Endodermal cell (in vitro differentiated cells): ENCODE measurements at regions not wholly inside any gene's neighbourhood (a gene's known extent, or its start where the extent isn't known, plus 50 kb on each side); places are given as distances from the start of the nearest gene placed in this dataset.
A peak's percentile ranks its signal among the peaks of the same experiment; 100 is the strongest.
"Not testable (repeated sequence)": the region's sequence is repeated elsewhere in the genome, so short reads cannot be mapped to it uniquely, and the experiment has no call there.

Experiments
- DNase-seq: peaks from one replicate; pipeline ENCODE4 v3.0.0-alpha.2; 2017
- H3K27ac ChIP-seq: 2 replicates; pipeline ENCODE4 v1.5.1; 2013; ENCODE audit warnings: mild to moderate bottlenecking, low read depth, low read length, moderate library complexity
- H3K27me3 ChIP-seq: 2 replicates; pipeline ENCODE4 v1.6.1; 2013; ENCODE audit warnings: mild to moderate bottlenecking, low read length, moderate library complexity; ENCODE audit not compliant: insufficient read depth, control insufficient read depth, poor library complexity, severe bottlenecking
- H3K36me3 ChIP-seq: 2 replicates; pipeline ENCODE4 v1.7.0; 2013; ENCODE audit warnings: mild to moderate bottlenecking, low read length, moderate library complexity; ENCODE audit not compliant: control insufficient read depth, insufficient read depth
- H3K4me1 ChIP-seq: one replicate; pipeline ENCODE4 v1.7.0; 2013; ENCODE audit warnings: low read length; ENCODE audit not compliant: control insufficient read depth, insufficient read depth
- H3K4me3 ChIP-seq: 2 replicates; pipeline ENCODE4 v1.5.1; 2013; ENCODE audit warnings: mild to moderate bottlenecking, low read length, moderate library complexity
- H3K9ac ChIP-seq: 2 replicates; pipeline ENCODE4 v1.6.1; 2013; ENCODE audit warnings: mild to moderate bottlenecking, low read length, moderate library complexity; ENCODE audit not compliant: poor library complexity, severe bottlenecking; ENCODE audit errors: extremely low read depth
- H3K9me3 ChIP-seq: 2 replicates; pipeline ENCODE4 v1.6.1; 2013; ENCODE audit warnings: mild to moderate bottlenecking, low read length, moderate library complexity; ENCODE audit not compliant: control insufficient read depth
- H3K27ac Mint-ChIP-seq: 2 replicates; pipeline ENCODE4 v1.8.0; 2020; ENCODE audit warnings: mixed read lengths
- H3K27me3 Mint-ChIP-seq: 2 replicates; pipeline ENCODE4 v1.8.0; 2021; ENCODE audit warnings: mild to moderate bottlenecking, mixed read lengths; ENCODE audit not compliant: insufficient read depth
- H3K36me3 Mint-ChIP-seq: 2 replicates; pipeline ENCODE4 v1.8.0; 2020; ENCODE audit warnings: low read depth, mixed read lengths
- H3K4me1 Mint-ChIP-seq: 2 replicates; pipeline ENCODE4 v1.8.0; 2020; ENCODE audit warnings: mixed read lengths
- H3K4me3 Mint-ChIP-seq: 2 replicates; pipeline ENCODE4 v1.8.0; 2020; ENCODE audit warnings: mild to moderate bottlenecking, moderate library complexity, mixed read lengths
- H3K9me3 Mint-ChIP-seq: 2 replicates; pipeline ENCODE4 v1.8.0; 2020; ENCODE audit warnings: mild to moderate bottlenecking, mixed read lengths
- WGBS, 2 experiments: methylation state at CpG; one replicate each; pipeline versions ENCODE4 v1.1.5 to v1.1.7; 2013; ENCODE audit warnings: missing lambda C conversion rate in 2 of 2, mixed read lengths in 1 of 2; ENCODE audit not compliant: insufficient coverage in 1 of 2, insufficient read length in 1 of 2; 5-methylcytosine and 5-hydroxymethylcytosine counted together
- TF ChIP-seq, protein P1 (sequence below): fragments of 200-600 bp; sonication (generic); conservative IDR thresholded peaks from 2 replicates; pipeline ENCODE4 v1.5.0; 2021; ENCODE audit warnings: antibody characterized with exemption, mild to moderate bottlenecking

DNA sequence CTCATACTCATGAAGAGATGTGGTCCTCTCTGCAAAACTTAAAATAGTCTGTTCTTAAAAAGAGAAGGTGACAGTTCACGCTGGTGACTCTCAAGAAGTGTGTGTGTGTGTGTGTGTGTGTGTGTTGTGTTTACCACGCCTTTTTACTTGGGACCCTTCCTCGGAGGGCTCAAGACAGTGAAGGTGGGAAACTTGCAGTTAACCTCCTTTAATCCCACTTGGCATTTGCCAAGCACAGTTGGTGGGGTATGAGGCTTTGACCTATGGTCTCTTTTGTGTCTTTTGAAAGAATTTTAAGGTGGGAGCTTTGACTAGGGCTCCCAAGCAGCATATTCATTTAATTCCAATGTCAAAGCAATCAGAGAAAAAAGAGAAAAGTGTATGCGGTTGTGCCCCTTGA, 395.8 kb downstream of the TFAP2B start:
- Mint-ChIP-seq H3K36me3 (no peaks in the 10 kb centered on the region), H3K9me3 (no peaks in the 10 kb centered on the region), H3K4me1 (peaks cover 16% of the 10 kb centered on the region), H3K27ac (peak overlapping the region; percentile 47), H3K4me3 (peak overlapping the region; percentile 40), H3K27me3 (peaks cover 41% of the 10 kb centered on the region)
- peak overlapping the region; percentile 10 for H3K4me3 ChIP-seq
- TF ChIP-seq, protein P1, sequence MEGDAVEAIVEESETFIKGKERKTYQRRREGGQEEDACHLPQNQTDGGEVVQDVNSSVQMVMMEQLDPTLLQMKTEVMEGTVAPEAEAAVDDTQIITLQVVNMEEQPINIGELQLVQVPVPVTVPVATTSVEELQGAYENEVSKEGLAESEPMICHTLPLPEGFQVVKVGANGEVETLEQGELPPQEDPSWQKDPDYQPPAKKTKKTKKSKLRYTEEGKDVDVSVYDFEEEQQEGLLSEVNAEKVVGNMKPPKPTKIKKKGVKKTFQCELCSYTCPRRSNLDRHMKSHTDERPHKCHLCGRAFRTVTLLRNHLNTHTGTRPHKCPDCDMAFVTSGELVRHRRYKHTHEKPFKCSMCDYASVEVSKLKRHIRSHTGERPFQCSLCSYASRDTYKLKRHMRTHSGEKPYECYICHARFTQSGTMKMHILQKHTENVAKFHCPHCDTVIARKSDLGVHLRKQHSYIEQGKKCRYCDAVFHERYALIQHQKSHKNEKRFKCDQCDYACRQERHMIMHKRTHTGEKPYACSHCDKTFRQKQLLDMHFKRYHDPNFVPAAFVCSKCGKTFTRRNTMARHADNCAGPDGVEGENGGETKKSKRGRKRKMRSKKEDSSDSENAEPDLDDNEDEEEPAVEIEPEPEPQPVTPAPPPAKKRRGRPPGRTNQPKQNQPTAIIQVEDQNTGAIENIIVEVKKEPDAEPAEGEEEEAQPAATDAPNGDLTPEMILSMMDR = no peak
- no peak overlapping the region for H3K27ac ChIP-seq
- DNase-seq = peak; percentile 72
- 53 to 67% methylated on average over 1 to 4 of the region's 4 CpGs for WGBS, 2 experiments
- H3K27me3 ChIP-seq = peaks cover 5% of the 10 kb centered on the region
- H3K9ac ChIP-seq = no peak overlapping the region
- peaks cover 5% of the 10 kb centered on the region for H3K4me1 ChIP-seq
- no peaks in the 10 kb centered on the region for H3K9me3 ChIP-seq
- no peaks in the 10 kb centered on the region for H3K36me3 ChIP-seq

DNA sequence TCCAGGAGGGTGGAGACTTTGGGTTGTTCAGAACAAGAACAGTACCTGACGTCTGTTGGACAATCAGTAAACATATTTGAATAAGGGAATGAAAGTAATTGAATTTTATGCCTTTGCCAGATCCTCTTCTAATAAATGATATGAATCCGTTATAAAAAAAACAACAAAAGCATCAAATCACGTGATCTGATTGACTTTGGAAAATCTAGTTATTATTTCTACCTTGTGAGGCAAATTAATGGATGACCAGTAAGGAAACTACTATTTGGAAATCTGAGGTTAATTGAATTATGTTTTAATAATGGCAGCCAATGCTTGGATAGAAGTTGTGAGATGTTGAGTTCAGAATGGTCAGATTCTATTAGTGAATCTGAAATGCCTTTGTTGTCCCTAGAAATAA, 399.5 kb downstream of the TFAP2B start:
- H3K27me3 Mint-ChIP-seq = peaks cover 32% of the 10 kb centered on the region
- H3K27me3 ChIP-seq = peaks cover 5% of the 10 kb centered on the region
- WGBS, 2 experiments = 90 to 100% methylated on average over 1 to 3 of the region's 3 CpGs
- peaks cover 5% of the 10 kb centered on the region for H3K4me1 ChIP-seq
- no peaks in the 10 kb centered on the region for H3K9me3 Mint-ChIP-seq
- H3K27ac ChIP-seq = no peak overlapping the region
- no peak overlapping the region for H3K4me3 ChIP-seq
- no peak for DNase-seq
- no peak overlapping the region for H3K4me3 Mint-ChIP-seq
- peaks cover 16% of the 10 kb centered on the region for H3K4me1 Mint-ChIP-seq
- no peaks in the 10 kb centered on the region for H3K36me3 ChIP-seq
- no peaks in the 10 kb centered on the region for H3K36me3 Mint-ChIP-seq
- H3K9ac ChIP-seq = no peak overlapping the region
- TF ChIP-seq, protein P1 = no peak
- no peaks in the 10 kb centered on the region for H3K9me3 ChIP-seq
- no peak overlapping the region for H3K27ac Mint-ChIP-seq

DNA sequence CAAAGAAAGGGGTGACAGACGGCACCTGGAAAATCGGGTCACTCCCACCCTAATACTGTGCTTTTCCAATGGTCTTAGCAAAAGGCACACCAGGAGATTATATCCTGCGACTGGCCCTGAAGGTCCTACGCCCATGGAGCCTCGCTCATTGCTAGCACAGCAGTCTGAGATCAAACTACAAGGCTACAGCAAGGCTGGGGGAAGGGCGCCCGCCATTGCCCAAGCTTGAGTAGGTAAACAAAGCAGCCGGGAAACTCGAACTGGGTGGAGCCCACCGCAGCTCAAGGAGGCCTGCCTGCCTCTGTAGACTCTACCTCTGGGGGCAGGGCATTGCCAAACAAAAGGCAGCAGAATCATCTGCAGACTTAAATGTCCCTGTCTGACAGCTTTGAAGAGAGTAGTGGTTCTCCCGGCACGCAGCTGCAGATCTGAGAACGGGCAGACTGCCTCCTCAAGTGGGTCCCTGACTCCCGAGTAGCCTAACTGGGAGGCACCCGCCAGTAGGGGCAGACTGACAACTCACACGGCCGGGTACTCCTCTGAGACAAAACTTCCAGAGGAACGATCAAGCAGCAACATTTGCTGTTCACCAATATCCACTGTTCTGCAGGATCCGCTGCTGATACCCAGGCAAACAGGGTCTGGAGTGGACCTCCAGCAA, 406.0 kb downstream of the TFAP2B start:
- Mint-ChIP-seq H3K4me3 (peak overlapping the region; percentile 26), H3K27me3 (peaks cover 27% of the 10 kb centered on the region), H3K9me3 (peaks cover 10% of the 10 kb centered on the region)
- H3K36me3 ChIP-seq, H3K9ac ChIP-seq, H3K27ac Mint-ChIP-seq, H3K4me1 ChIP-seq, H3K27me3 ChIP-seq, H3K36me3 Mint-ChIP-seq, H3K27ac ChIP-seq, H3K4me3 ChIP-seq, H3K4me1 Mint-ChIP-seq, H3K9me3 ChIP-seq: not testable (repeated sequence)
- TF ChIP-seq, protein P1 = peak; percentile 53
- peak; percentile 77 for DNase-seq
- WGBS, 2 experiments = 75 to 85% methylated on average over 10 to 19 of the region's 19 CpGs
